ENCODE measurements at regions not wholly inside any gene's neighbourhood (a gene's known extent, or its start where the extent isn't known, plus 50 kb on each side); places are given as distances from the start of the nearest gene placed in this dataset.

- no peaks in the 10 kb centered on the region for H3K27me3 Mint-ChIP-seq (ENCODE audit: low read depth)
- DNase-seq (ENCODE audit: low spot score) = no peak
- intact Hi-C loops (cut with micrococcal nuclease) = no loop called here
- H3K36me3 Mint-ChIP-seq (ENCODE audit: low read depth) = no peaks in the 10 kb centered on the region
- no peak overlapping the region for H3K4me3 Mint-ChIP-seq (ENCODE audit: low read depth)
- H3K27ac Mint-ChIP-seq = no peak overlapping the region
- no peaks in the 10 kb centered on the region for H3K9me3 Mint-ChIP-seq
- no peaks in the 10 kb centered on the region for H3K4me1 Mint-ChIP-seq (ENCODE audit: low read depth)
These were observed 106.0 kb upstream of the CDH4 start for GRCh38 chr20:61146023-61146422.

DNA sequence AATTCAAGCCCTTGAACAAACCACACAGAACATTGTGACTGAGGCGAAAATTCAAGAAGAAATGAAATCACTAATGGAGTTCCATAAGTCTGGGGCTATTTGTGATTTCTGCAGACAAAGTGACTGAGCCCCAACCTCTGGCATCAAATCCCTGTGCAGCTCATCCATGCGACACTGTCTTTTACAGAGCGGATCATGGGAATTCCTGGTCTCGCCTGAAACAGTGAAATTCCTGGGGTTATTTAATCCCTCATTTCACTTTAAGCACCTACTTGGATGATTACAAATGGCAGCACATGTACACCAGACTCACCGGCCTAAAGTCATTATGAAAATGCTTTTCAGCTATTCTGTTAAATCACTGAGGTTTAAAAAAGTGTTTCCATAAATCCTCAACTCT lies 102.4 kb upstream of the CDH4 start:
- DNase-seq (ENCODE audit: low spot score) = no peak
- Mint-ChIP-seq H3K36me3 (ENCODE audit: low read depth) (no peaks in the 10 kb centered on the region), H3K27ac (no peak overlapping the region), H3K9me3 (no peaks in the 10 kb centered on the region), H3K4me1 (ENCODE audit: low read depth) (no peaks in the 10 kb centered on the region), H3K27me3 (ENCODE audit: low read depth) (no peaks in the 10 kb centered on the region), H3K4me3 (ENCODE audit: low read depth) (no peak overlapping the region)
- intact Hi-C loops (cut with micrococcal nuclease) = no loop called here

GRCh38 chr20:61157301-61157700 lies 94.8 kb upstream of the CDH4 start:
- intact Hi-C loops (cut with micrococcal nuclease) = no loop called here
- H3K4me1 Mint-ChIP-seq (ENCODE audit: low read depth) = no peaks in the 10 kb centered on the region
- H3K36me3 Mint-ChIP-seq (ENCODE audit: low read depth) = no peaks in the 10 kb centered on the region
- H3K4me3 Mint-ChIP-seq (ENCODE audit: low read depth) = no peak overlapping the region
- no peaks in the 10 kb centered on the region for H3K9me3 Mint-ChIP-seq
- H3K27ac Mint-ChIP-seq = no peak overlapping the region
- DNase-seq (ENCODE audit: low spot score) = no peak
- no peaks in the 10 kb centered on the region for H3K27me3 Mint-ChIP-seq (ENCODE audit: low read depth)

- Mint-ChIP-seq H3K36me3 (ENCODE audit: low read depth) (no peaks in the 10 kb centered on the region), H3K27ac (no peak overlapping the region), H3K9me3 (no peaks in the 10 kb centered on the region), H3K4me3 (ENCODE audit: low read depth) (no peak overlapping the region), H3K27me3 (ENCODE audit: low read depth) (no peaks in the 10 kb centered on the region), H3K4me1 (ENCODE audit: low read depth) (no peaks in the 10 kb centered on the region)
- intact Hi-C loops (cut with micrococcal nuclease) = no loop called here
- no peak for DNase-seq (ENCODE audit: low spot score)
These were observed 91.9 kb upstream of the CDH4 start for GRCh38 chr20:61159957-61160686.

DNA sequence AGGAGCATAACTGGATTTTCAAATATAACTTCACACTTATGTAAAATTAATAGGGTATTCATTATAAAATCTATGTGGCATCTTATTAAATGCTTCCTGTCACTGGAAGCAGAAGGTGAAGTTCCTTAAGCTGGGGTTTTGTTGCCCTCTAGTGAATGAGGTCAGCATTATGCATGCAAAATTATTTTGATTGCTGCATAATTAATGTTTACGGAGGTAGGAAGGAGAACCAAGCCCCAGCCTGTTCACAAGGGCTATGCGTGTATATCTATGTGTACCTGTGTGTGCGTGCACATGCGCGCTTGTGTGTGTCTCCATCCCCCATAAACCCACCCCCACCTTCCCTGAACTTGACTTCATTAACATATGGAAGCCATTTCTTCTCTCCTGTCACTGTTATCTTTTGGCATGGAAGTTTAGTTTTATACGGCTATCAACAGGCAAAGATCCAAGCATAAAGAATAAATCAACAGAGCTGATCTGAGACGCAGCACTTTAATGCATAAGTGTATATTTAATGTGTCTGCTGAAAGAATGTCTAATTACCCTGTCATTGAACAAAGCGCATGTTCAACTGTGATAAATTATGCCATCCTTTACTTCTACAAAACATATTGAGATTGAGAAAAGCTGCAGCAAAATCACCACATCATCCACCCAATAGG lies 90.2 kb upstream of the CDH4 start:
- H3K27me3 Mint-ChIP-seq (ENCODE audit: low read depth) = no peaks in the 10 kb centered on the region
- H3K4me3 Mint-ChIP-seq (ENCODE audit: low read depth) = no peak overlapping the region
- no peak for DNase-seq (ENCODE audit: low spot score)
- no peaks in the 10 kb centered on the region for H3K4me1 Mint-ChIP-seq (ENCODE audit: low read depth)
- no peaks in the 10 kb centered on the region for H3K9me3 Mint-ChIP-seq
- intact Hi-C loops (cut with micrococcal nuclease) = no loop called here
- no peaks in the 10 kb centered on the region for H3K36me3 Mint-ChIP-seq (ENCODE audit: low read depth)
- no peak overlapping the region for H3K27ac Mint-ChIP-seq

- Mint-ChIP-seq H3K9me3 (no peaks in the 10 kb centered on the region), H3K4me3 (ENCODE audit: low read depth) (no peak overlapping the region), H3K27ac (no peak overlapping the region), H3K4me1 (ENCODE audit: low read depth) (no peaks in the 10 kb centered on the region), H3K27me3 (ENCODE audit: low read depth) (no peaks in the 10 kb centered on the region), H3K36me3 (ENCODE audit: low read depth) (no peaks in the 10 kb centered on the region)
- intact Hi-C loops (cut with micrococcal nuclease) = no loop called here
- DNase-seq (ENCODE audit: low spot score) = no peak
These were observed 89.6 kb upstream of the CDH4 start for GRCh38 chr20:61162451-61162850.

DNA sequence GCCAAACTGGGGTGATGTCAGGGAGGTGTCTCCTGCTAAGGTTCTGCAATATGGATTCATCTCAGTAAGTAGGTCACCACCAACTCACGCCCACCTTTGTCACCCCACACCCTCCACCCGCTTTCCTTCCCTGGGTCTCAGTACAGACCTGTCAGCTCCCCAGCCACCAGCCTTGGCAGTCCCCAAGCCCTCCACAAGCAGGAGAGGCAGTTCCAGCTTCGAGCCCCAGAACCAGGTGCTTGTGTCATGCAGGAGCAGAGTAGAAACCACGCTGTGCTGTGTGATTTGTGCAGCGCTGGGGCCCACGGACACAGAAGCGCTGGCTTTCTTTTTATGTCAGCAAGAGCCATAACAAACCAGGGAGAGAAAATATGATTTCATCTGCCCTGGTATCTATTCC lies 89.0 kb upstream of the CDH4 start:
- intact Hi-C loops (cut with micrococcal nuclease) = no loop called here
- H3K36me3 Mint-ChIP-seq (ENCODE audit: low read depth) = no peaks in the 10 kb centered on the region
- no peak for DNase-seq (ENCODE audit: low spot score)
- H3K4me1 Mint-ChIP-seq (ENCODE audit: low read depth) = no peaks in the 10 kb centered on the region
- no peak overlapping the region for H3K27ac Mint-ChIP-seq
- H3K4me3 Mint-ChIP-seq (ENCODE audit: low read depth) = no peak overlapping the region
- no peaks in the 10 kb centered on the region for H3K9me3 Mint-ChIP-seq
- no peaks in the 10 kb centered on the region for H3K27me3 Mint-ChIP-seq (ENCODE audit: low read depth)

GRCh38 chr20:61166324-61166723 lies 85.7 kb upstream of the CDH4 start:
- intact Hi-C loops (cut with micrococcal nuclease) = no loop called here
- H3K4me1 Mint-ChIP-seq (ENCODE audit: low read depth) = no peaks in the 10 kb centered on the region
- no peaks in the 10 kb centered on the region for H3K27me3 Mint-ChIP-seq (ENCODE audit: low read depth)
- no peak overlapping the region for H3K4me3 Mint-ChIP-seq (ENCODE audit: low read depth)
- H3K9me3 Mint-ChIP-seq = no peaks in the 10 kb centered on the region
- H3K36me3 Mint-ChIP-seq (ENCODE audit: low read depth) = no peaks in the 10 kb centered on the region
- no peak overlapping the region for H3K27ac Mint-ChIP-seq
- DNase-seq (ENCODE audit: low spot score) = no peak

GRCh38 chr20:61168605-61169004 lies 83.5 kb upstream of the CDH4 start:
- DNase-seq (ENCODE audit: low spot score) = no peak
- Mint-ChIP-seq H3K9me3 (no peaks in the 10 kb centered on the region), H3K4me3 (ENCODE audit: low read depth) (no peak overlapping the region), H3K36me3 (ENCODE audit: low read depth) (no peaks in the 10 kb centered on the region), H3K27me3 (ENCODE audit: low read depth) (no peaks in the 10 kb centered on the region), H3K4me1 (ENCODE audit: low read depth) (no peaks in the 10 kb centered on the region), H3K27ac (no peak overlapping the region)
- intact Hi-C loops (cut with micrococcal nuclease) = no loop called here

DNA sequence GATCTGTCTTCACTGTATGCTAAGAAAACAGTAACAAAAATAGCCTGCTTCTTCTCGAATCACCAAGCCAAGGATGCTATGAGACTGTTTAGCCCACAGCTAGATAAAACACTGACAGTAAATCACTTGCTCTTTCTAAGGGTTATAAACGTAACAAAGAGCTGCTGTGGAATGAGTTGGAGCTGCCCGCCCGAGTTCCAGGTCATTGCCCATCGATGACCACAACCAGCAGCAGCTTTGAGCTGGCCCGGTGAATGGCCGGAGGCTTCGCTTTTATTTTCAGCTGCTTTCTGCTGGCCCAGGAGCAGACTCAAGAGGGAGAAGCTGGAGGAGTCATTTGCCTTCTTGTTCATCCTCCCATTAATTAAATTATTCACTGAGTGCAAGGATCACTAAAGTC lies 82.2 kb upstream of the CDH4 start:
- Mint-ChIP-seq H3K36me3 (ENCODE audit: low read depth) (no peaks in the 10 kb centered on the region), H3K4me1 (ENCODE audit: low read depth) (no peaks in the 10 kb centered on the region), H3K4me3 (ENCODE audit: low read depth) (no peak overlapping the region), H3K27me3 (ENCODE audit: low read depth) (no peaks in the 10 kb centered on the region), H3K9me3 (no peaks in the 10 kb centered on the region), H3K27ac (no peak overlapping the region)
- intact Hi-C loops (cut with micrococcal nuclease) = no loop called here
- no peak for DNase-seq (ENCODE audit: low spot score)

DNA sequence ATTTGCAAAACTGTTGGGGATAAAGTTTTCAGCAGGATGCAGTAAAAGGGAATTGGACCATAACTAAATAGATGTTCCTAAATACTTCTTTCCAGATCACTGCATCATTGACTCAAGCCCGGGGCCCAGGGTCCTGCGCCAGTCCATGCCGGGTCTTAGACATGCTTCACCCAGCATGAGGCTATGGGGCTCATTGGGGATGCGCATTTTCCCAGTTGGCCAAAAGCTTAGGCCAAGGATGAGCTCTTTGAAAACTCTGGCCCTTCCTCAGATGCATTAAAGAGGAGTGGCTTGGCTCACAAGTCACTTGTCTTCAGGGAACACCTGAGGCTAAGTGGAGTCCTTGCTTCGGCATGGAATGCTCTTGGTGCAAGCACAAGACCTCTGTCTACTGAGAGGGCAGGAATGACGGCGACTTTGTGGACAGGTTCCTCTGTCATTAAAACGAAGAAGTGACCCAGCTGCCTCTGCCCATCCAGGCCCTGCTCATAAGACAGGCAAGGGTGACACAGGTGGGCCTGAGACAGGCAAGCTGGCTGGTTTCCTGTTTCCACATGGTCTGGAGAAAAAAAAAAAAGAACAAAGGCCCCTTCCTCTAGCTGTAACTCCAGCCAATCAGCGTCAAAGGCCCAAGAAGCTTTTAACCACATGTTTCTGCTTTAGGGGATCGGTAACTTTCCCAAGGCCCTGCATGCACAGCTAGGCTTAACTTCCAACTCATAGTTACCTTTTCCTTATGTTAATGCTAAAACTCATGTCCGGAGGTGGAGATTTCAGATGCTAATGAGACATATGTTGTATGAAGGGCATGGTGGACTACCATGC lies 81.4 kb upstream of the CDH4 start:
- Mint-ChIP-seq H3K4me1 (ENCODE audit: low read depth) (no peaks in the 10 kb centered on the region), H3K27me3 (ENCODE audit: low read depth) (no peaks in the 10 kb centered on the region), H3K27ac (no peak overlapping the region), H3K9me3 (no peaks in the 10 kb centered on the region), H3K36me3 (ENCODE audit: low read depth) (no peaks in the 10 kb centered on the region), H3K4me3 (ENCODE audit: low read depth) (no peak overlapping the region)
- DNase-seq (ENCODE audit: low spot score) = no peak
- intact Hi-C loops (cut with micrococcal nuclease) = no loop called here

DNA sequence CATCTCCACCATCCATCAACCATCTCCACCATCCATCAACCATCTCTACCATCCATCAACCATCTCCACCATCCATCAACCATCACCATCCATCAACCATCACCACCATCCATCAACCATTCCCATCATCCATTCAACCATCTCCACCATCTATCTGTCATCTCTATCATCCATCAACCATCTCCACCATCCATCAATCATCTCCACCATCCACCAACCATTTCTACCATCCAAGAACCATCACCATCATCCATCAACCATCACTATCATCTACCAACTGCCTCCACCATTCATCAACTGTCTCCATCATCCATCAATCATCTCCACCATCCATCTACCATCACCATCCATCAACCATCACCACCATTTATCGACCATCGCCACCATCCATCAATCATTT lies 78.8 kb upstream of the CDH4 start:
- Mint-ChIP-seq H3K27me3 (ENCODE audit: low read depth) (no peaks in the 10 kb centered on the region), H3K4me3 (ENCODE audit: low read depth) (no peak overlapping the region), H3K9me3 (no peaks in the 10 kb centered on the region), H3K4me1 (ENCODE audit: low read depth) (no peaks in the 10 kb centered on the region), H3K27ac (no peak overlapping the region), H3K36me3 (ENCODE audit: low read depth) (no peaks in the 10 kb centered on the region)
- intact Hi-C loops (cut with micrococcal nuclease) = no loop called here
- DNase-seq (ENCODE audit: low spot score) = no peak
